Islet of Langerhans (tissue), 1 donor: ENCODE measurements at regions not wholly inside any gene's neighbourhood (a gene's known extent, or its start where the extent isn't known, plus 50 kb on each side); places are given as distances from the start of the nearest gene placed in this dataset.
"Not testable (repeated sequence)": the region's sequence is repeated elsewhere in the genome, so short reads cannot be mapped to it uniquely, and the experiment has no call there.

Experiments used
- FAIRE-seq: peaks from one replicate; lab custom pipeline; 2011; peaks lifted over from hg19 to GRCh38; lab: Jason Lieb, UNC

GRCh38 chr4:64001229-64001898 is 407.9 kb downstream of the TECRL start:
- no peak for FAIRE-seq

GRCh38 chr4:64000241-64000640 is 409.0 kb downstream of the TECRL start:
- no peak for FAIRE-seq

- no peak for FAIRE-seq
Observed at GRCh38 chr4:63986253-63986652, 423.0 kb downstream of the TECRL start.

- no peak for FAIRE-seq
Observed at GRCh38 chr4:63983224-63983623, 426.0 kb downstream of the TECRL start.

- FAIRE-seq: no peak
Observed at GRCh38 chr4:63965875-63966274, 443.4 kb downstream of the TECRL start.

- FAIRE-seq: not testable (repeated sequence)
Observed at GRCh38 chr4:63942706-63943286, 466.5 kb downstream of the TECRL start.

GRCh38 chr4:63937961-63938360 is 471.3 kb downstream of the TECRL start:
- no peak for FAIRE-seq

- FAIRE-seq: no peak
Observed at GRCh38 chr4:63922146-63922545, 487.1 kb downstream of the TECRL start.

- FAIRE-seq: no peak
Observed at GRCh38 chr4:63921561-63921960, 487.7 kb downstream of the TECRL start.

GRCh38 chr4:63919636-63920365 is 489.4 kb downstream of the TECRL start:
- FAIRE-seq: no peak

- FAIRE-seq: no peak
Observed at GRCh38 chr4:63906660-63907183, 502.5 kb downstream of the TECRL start.

GRCh38 chr4:63904201-63904600 is 505.0 kb downstream of the TECRL start:
- FAIRE-seq: no peak

- no peak for FAIRE-seq
Observed at GRCh38 chr4:63901304-63901703, 507.9 kb downstream of the TECRL start.

GRCh38 chr4:63898961-63899360 is 510.3 kb downstream of the TECRL start:
- FAIRE-seq: no peak

- FAIRE-seq: no peak
Observed at GRCh38 chr4:63894161-63894560, 515.1 kb downstream of the TECRL start.

- no peak for FAIRE-seq
Observed at GRCh38 chr4:63869370-63869769, 539.9 kb downstream of the TECRL start.

GRCh38 chr4:63851496-63851895 is 557.8 kb downstream of the TECRL start:
- FAIRE-seq: no peak

- no peak for FAIRE-seq
Observed at GRCh38 chr4:63841266-63841665, 568.0 kb downstream of the TECRL start.

GRCh38 chr4:63831590-63832155 is 577.6 kb downstream of the TECRL start:
- no peak for FAIRE-seq

- FAIRE-seq: no peak
Observed at GRCh38 chr4:63817196-63817865, 591.9 kb downstream of the TECRL start.

GRCh38 chr4:63814171-63814964 is 594.9 kb downstream of the TECRL start:
- no peak for FAIRE-seq

- FAIRE-seq: no peak
Observed at GRCh38 chr4:63799166-63799565, 610.1 kb downstream of the TECRL start.
